Stimulated activated CD8-positive, alpha-beta memory T cell treated with anti-CD3 and anti-CD28 coated beads, Interleukin-7, amount 100 ng/mL, for 24 hours (primary cell): ENCODE measurements at regions not wholly inside any gene's neighbourhood (a gene's known extent, or its start where the extent isn't known, plus 50 kb on each side); places are given as distances from the start of the nearest gene placed in this dataset.
"Not testable (repeated sequence)": the region's sequence is repeated elsewhere in the genome, so short reads cannot be mapped to it uniquely, and the experiment has no call there.

ENCODE experiments used
- DNase-seq: peaks from one replicate; pipeline ENCODE4 v3.0.0-alpha.2; 2020; ENCODE audit warnings: low read depth

- DNase-seq, result not testable (repeated sequence)
These were observed 119.1 kb upstream of the CARD11 start for GRCh38 chr7:3162798-3163197.

DNA sequence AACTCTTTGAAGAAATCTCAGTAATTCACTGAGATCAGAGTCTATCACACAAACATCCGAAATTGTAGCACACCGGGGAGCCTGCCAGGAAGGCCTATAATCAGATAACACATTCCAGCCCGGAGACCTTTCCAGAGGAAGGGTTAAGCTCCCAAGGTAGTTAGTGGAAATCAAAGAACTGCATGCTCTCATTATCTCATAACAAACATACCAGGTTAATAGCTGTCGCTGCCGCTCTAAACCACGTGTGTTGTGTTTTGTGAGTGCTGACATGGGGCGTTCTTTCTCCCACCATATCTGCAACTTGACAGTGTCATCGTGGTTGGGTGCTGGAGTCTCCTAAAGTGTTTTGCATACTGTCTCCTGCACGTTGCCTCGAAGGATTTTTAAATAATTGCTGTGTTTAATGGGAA is 120.7 kb upstream of the CARD11 start:
- DNase-seq, result no peak

DNA sequence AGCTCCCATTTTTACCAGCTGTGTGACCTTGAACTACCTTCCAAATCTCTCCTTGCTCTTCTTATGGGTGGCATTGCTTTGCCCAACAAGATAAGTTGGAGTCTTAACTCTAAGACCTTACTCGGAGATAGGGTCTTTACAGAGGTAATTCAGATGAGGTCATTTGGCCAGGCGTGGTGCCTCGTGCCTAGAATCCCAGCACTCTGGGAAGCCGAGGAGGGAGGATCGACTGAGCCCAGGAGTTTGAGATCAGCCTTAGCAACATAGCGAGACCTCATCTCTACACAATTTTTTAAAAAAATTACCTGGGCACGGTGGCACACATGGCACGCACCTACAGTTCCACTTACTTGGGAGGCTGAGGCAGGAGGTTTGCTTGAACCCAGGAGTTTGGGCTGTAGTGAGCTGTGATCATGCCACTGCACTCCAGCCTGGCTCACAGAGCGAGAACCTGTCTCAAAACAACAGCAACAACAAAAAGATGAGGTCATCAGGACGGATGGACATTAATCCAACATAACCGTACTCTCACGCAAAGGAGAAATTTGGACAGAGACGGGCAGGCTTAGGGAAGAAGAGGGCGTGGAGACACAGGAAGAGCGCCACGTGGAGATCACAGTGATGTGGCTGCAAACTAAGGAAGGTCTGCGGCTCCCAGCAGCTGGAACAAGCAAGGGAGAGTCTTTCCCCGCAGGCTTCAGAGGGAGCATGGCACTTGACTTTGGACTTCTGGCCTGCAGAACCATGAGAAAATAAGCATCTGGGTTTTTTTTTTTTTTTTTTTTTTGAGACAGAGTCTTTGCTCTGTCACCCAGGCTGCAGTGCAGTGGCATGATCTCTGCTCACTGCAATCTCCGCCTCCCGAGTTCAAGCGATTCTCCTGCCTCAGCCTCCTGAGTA is 122.3 kb upstream of the CARD11 start:
- no peak for DNase-seq

DNA sequence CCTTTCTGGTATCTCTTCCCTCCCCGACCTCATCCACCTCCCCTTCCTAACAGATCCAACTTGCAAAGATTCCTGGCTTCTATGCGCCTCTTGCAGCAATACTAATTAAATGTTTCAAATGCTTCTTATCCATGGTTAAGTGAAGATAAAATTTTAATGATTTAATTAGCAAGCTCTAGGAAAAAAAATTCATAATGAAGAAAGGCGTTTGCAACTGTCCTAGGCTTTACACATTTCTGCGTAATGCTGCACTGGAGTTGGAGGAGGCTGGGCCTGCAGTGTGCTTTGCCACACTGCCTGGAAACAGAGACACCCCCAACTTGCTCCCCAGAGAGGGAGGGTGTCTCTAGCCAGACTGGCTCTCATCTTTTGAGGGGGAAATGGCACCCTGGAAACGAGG is 123.9 kb upstream of the CARD11 start:
- no peak for DNase-seq

GRCh38 chr7:3168370-3168769 is 124.7 kb upstream of the CARD11 start:
- DNase-seq, result no peak

- DNase-seq, result no peak
These were observed 125.2 kb upstream of the CARD11 start for GRCh38 chr7:3168869-3169268.

DNA sequence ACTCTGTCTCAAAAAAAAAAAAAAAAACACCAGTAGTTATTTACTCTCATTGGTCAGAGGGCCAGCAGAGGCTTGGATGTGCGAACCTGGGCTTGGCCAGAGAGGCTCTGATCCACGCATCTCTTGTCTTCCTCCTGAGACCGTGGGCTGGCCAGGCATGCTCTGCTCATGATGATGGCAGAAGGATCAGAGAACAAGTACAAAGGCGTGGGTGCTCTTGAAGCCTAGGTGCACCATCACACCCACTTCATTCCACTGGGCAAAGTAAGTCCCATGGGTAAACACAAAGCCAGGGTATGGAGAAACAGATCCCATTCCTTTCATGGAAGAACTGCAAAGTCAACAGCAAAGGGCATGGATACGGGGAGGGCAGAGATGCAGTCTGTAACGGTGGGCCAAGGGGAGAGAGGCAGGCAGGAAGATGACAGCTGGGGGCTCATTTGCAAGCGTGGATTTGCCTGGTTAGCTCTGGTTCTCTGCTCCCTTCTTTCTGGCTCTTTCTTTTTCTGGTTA is 128.2 kb upstream of the SDK1 start:
- DNase-seq, result no peak

GRCh38 chr7:3174515-3175284 is 126.4 kb upstream of the SDK1 start:
- no peak for DNase-seq

DNA sequence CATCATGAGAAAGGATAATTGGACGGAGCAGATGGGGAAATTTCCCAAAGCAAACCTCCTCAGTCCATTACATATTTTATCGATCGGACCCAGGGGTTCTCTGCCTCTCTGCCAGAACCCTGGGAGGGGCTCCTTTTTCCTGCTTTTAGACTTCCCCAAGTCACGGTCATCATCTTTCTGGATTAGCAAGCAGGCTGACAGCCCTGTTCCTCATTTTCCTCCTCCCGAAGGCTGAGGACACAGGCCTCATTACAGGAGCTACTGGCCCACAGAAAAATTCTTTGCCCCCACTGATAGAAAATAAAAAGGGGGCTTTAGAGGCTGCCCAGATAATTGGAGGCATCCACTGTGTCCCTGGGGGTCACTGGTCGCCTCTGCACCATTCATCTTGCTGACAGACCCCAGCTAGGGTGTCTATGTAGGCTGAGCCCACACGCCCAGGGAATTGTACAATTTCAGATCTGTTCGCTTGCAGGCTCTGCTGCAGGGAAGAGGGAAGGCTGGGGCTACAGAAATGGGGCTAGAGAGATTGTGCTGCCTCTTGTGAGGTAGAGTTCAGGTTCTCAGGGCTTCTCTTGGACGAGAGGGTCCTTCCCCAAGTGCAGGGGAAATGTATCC is 125.7 kb upstream of the SDK1 start:
- no peak for DNase-seq

DNA sequence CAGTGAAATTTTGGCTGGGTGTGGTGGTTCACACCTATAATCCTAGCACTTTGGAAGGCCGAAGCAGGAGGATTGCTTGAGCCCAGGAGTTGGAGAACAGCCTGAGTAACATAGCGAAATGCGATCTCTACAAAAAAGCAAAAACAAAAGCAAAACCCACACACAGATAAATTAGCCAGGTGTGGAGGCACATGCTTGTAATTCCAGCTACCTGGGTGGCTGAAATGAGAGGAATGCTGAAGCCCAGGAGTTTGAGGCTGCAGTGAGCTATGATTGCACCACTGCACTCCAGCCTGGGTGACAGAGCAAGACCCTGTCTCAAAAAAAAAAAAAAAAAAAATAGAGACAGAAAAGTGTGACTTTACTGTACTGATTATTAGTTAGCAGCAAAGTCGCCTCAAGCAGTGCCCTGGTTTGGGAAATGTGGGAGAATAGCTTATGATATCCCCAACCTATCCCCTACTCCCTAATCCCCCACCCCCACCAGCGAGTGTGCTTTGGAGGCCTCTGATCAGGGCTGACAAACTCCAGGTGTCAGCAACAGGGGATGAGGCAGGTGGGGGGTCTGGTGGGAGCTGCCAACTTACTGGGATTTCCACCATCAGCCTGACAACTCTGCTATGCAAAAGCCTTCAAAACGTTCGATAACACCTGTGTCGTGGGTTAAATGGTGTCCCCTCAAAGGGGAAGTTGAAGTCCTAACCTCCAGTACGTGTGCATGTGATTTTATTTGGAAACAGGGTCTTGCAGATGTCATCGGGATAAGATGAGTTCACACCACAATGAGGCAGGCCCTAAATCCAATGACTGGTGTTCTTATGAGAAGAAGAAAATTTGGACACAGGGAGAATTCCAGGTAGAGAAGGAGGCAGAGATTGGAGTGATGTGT is 124.7 kb upstream of the SDK1 start:
- no peak for DNase-seq

DNA sequence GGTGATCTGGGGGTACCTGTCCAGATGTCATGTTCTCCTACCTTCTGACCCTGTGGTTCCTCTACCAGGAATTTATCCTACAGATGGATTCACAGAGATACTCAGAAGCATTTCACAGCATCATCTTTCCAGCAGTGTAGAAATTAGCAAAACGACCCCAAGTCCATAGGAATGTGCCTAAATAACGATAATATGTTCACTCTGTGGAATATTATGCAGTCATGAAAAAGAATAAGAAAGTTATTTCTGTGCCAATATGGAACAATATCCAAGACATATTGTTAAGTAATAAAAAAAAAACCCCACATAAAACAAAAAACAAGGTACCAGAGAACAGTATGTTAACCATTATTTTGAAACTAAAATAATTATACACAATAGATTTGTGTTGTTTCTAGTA is 123.8 kb upstream of the SDK1 start:
- no peak for DNase-seq

- no peak for DNase-seq
These were observed 121.6 kb upstream of the SDK1 start for GRCh38 chr7:3179456-3179855.

DNA sequence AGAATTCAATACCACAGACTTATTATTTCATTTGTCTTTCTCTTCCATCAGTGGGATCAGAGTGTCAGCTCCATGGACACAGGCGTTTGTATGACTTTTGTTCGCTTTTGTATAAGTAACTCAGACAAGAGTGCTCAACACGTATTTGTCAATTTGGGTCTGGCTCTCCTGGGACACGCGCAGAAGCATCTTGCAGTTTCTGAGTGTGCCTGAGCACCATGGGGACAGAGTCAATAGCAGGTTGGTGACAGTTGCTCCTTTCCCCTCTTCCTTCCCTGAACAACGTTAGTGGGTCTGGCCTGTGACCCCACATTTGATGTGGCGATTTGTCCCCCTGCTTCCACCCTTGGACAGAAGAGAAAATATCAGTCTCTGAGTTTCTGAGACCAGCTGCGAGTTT is 120.4 kb upstream of the SDK1 start:
- no peak for DNase-seq

GRCh38 chr7:3182055-3182454 is 119.0 kb upstream of the SDK1 start:
- not testable (repeated sequence) for DNase-seq

GRCh38 chr7:3187444-3188040 is 113.5 kb upstream of the SDK1 start:
- no peak for DNase-seq

- DNase-seq, result no peak
These were observed 112.1 kb upstream of the SDK1 start for GRCh38 chr7:3188946-3189345.

DNA sequence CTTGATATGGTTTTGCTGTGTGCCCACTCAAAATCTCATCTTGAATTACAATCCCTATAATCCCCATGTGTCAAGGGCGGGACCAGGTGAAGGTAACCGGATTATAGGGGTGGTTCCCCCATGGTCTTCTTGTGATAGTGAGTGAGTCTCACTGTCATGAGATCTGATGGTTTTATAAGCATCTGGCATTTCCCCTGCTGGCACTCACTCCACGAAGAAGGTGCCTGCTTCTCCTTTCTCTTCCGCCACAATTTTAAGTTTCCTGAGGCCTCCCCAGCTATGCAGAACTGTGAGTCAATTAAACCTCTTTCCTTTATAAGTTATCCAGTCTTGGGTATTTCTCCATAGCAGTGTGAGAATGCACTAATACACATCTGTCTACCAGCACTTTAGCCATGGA is 109.5 kb upstream of the SDK1 start:
- DNase-seq, result no peak

GRCh38 chr7:3192669-3193068 is 108.4 kb upstream of the SDK1 start:
- DNase-seq, result no peak

GRCh38 chr7:3193379-3194120 is 107.5 kb upstream of the SDK1 start:
- DNase-seq, result no peak

- no peak for DNase-seq
These were observed 106.4 kb upstream of the SDK1 start for GRCh38 chr7:3194501-3195141.
